ENCODE measurements at regions not wholly inside any gene's neighbourhood (a gene's known extent, or its start where the extent isn't known, plus 50 kb on each side); places are given as distances from the start of the nearest gene placed in this dataset.

DNA sequence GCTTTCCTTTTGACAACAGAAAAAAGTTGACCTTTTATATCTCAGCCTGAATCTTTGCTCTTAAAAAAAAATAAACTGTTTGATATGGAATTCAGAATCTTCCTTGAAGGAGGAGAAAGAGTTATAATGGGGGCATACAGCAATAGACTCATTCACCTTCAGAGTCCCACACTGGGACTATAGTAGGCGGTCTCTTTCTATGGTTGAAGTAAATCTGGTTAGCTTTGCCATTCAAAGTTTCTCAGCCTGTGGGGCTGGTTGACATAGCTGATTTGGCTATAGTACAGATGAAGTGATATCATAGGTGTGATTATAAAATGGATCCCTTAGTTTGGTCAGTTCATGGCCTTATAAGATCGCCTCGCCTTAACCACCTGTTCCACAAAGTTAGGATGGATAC, 156.2 kb downstream of the SH2D1A start:
- no peak for DNase-seq (ENCODE audit: low read depth, low spot score)
- RAD21 ChIA-PET (ENCODE audit: low non-redundant PET in 1 of 2, low total read pairs in 2 of 2, uncharacterized antibody in 2 of 2, unreplicated experiment in 2 of 2) = no interaction called here
- H3K9ac ChIP-seq (ENCODE audit: low read length) = no peak overlapping the region
- no peaks in the 10 kb centered on the region for H3K79me2 ChIP-seq (ENCODE audit: insufficient read depth, low read length)
- H3K27ac ChIP-seq (ENCODE audit: low read depth, low read length) = no peak overlapping the region
- BruUV-seq (replicated peaks) = no TSS peak
- H3K4me1 ChIP-seq (ENCODE audit: control insufficient read depth in 1 of 2, insufficient read depth in 2 of 2, low read length in 2 of 2) = no peaks in the 10 kb centered on the region
- CTCF ChIA-PET = no interaction called here
- H3K9me3 ChIP-seq (ENCODE audit: control insufficient read depth in 1 of 2, insufficient read depth in 1 of 2, low read depth in 1 of 2, low read length in 2 of 2) = no peaks in the 10 kb centered on the region
- intact Hi-C loops (cut with micrococcal nuclease) = no loop called here
- TF ChIP-seq CBX3 (IDR thresholded peaks at IDR 0.05; ENCODE audit: low read depth) (no peak), SIN3A (IDR thresholded peaks at IDR 0.05; ENCODE audit: low read depth) (no peak)
- H3K27me3 ChIP-seq (ENCODE audit: insufficient read depth, low read length) = no peaks in the 10 kb centered on the region
- no peaks in the 10 kb centered on the region for H4K20me1 ChIP-seq (ENCODE audit: insufficient read depth)
- H3K36me3 ChIP-seq (ENCODE audit: control insufficient read depth in 1 of 2, insufficient read depth in 2 of 2, low read length in 2 of 2) = no peaks in the 10 kb centered on the region
- H2AFZ ChIP-seq (ENCODE audit: low read depth, low read length, poor library complexity, severe bottlenecking) = no peak overlapping the region
- H3K9me2 ChIP-seq (ENCODE audit: insufficient read depth) = no peaks in the 10 kb centered on the region
- no peak overlapping the region for H3K4me2 ChIP-seq (ENCODE audit: low read length)
- no peak for ATAC-seq
- POLR2A ChIA-PET = no interaction called here
- H3K4me3 ChIP-seq (replicated peaks in 1 of 2; ENCODE audit: low read depth in 1 of 2, low read length in 2 of 2) = no peak overlapping the region

DNA sequence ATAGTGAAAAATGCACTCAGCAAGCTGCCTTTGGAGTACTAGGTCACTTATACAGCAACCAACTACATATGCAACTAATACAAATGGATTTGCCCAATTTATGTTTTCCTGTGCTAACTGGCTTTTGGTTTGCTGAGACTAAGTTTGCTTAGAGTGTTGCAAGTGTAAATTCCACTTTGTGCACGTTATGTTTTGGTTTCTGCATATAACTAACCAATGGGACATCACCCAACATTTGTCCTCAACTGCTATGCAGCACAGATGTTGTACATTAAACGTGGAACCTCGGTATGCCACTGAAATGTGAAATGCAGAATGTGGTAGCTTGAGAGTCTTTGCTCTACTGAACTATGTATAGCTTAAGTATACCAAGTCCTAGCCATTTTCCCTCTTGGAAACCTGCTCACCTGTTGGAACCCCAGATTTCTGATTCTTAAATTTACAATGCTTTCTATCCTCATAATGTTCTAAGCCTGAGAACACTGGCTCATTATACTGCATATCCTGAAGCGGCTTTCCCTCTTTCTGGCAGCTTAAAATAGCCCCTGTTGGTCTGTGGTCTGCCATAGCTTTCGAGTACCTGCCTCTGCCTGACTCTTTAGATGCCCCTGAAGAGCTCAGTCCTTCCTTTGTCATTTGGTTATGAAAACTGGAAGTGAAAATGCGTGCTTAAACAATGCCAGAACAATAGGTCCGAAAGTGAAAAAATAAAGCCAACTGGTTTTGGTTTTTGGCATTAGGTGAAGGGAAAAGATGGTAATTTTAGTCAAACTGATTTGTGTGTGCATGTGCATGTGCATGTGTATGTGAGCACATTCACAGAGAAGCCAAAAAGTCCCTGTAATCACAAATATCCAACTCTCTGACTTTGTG, 158.0 kb downstream of the SH2D1A start:
- RAD21 ChIA-PET (ENCODE audit: low non-redundant PET in 1 of 2, low total read pairs in 2 of 2, uncharacterized antibody in 2 of 2, unreplicated experiment in 2 of 2) = no interaction called here
- no peaks in the 10 kb centered on the region for H3K79me2 ChIP-seq (ENCODE audit: insufficient read depth, low read length)
- no peak overlapping the region for H3K4me3 ChIP-seq (replicated peaks in 1 of 2; ENCODE audit: low read depth in 1 of 2, low read length in 2 of 2)
- no peak for ATAC-seq
- TF ChIP-seq SIN3A (IDR thresholded peaks at IDR 0.05; ENCODE audit: low read depth) (no peak), CBX3 (IDR thresholded peaks at IDR 0.05; ENCODE audit: low read depth) (no peak), POLR2A (IDR thresholded peaks at IDR 0.05; ENCODE audit: borderline replicate concordance, extremely low read depth, insufficient read depth, insufficient read length) (no peak), TCF7L2 (IDR thresholded peaks at IDR 0.05; ENCODE audit: borderline replicate concordance, extremely low read depth, insufficient read depth, insufficient read length) (no peak), EZH2 (IDR thresholded peaks at IDR 0.05) (no peak), ZNF274 (IDR thresholded peaks at IDR 0.05; ENCODE audit: low read depth, low read length) (no peak)
- TF ChIP-seq, protein P1, sequence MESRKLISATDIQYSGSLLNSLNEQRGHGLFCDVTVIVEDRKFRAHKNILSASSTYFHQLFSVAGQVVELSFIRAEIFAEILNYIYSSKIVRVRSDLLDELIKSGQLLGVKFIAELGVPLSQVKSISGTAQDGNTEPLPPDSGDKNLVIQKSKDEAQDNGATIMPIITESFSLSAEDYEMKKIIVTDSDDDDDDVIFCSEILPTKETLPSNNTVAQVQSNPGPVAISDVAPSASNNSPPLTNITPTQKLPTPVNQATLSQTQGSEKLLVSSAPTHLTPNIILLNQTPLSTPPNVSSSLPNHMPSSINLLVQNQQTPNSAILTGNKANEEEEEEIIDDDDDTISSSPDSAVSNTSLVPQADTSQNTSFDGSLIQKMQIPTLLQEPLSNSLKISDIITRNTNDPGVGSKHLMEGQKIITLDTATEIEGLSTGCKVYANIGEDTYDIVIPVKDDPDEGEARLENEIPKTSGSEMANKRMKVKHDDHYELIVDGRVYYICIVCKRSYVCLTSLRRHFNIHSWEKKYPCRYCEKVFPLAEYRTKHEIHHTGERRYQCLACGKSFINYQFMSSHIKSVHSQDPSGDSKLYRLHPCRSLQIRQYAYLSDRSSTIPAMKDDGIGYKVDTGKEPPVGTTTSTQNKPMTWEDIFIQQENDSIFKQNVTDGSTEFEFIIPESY (IDR thresholded peaks at IDR 0.05; ENCODE audit: extremely low read depth, insufficient replicate concordance, low read length) = no peak
- TF ChIP-seq, protein P2, sequence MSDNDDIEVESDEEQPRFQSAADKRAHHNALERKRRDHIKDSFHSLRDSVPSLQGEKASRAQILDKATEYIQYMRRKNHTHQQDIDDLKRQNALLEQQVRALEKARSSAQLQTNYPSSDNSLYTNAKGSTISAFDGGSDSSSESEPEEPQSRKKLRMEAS (IDR thresholded peaks at IDR 0.05) = no peak
- H3K9ac ChIP-seq (ENCODE audit: low read length) = no peak overlapping the region
- H3K9me2 ChIP-seq (ENCODE audit: insufficient read depth) = no peaks in the 10 kb centered on the region
- no peaks in the 10 kb centered on the region for H3K27me3 ChIP-seq (ENCODE audit: insufficient read depth, low read length)
- intact Hi-C loops (cut with micrococcal nuclease) = no loop called here
- H3K36me3 ChIP-seq (ENCODE audit: control insufficient read depth in 1 of 2, insufficient read depth in 2 of 2, low read length in 2 of 2) = no peaks in the 10 kb centered on the region
- no peak overlapping the region for H3K4me2 ChIP-seq (ENCODE audit: low read length)
- BruUV-seq (replicated peaks) = no TSS peak
- H4K20me1 ChIP-seq (ENCODE audit: insufficient read depth) = no peaks in the 10 kb centered on the region
- DNase-seq (ENCODE audit: low read depth, low spot score) = no peak
- POLR2A ChIA-PET = no interaction called here
- no peak overlapping the region for H2AFZ ChIP-seq (ENCODE audit: low read depth, low read length, poor library complexity, severe bottlenecking)
- H3K27ac ChIP-seq (ENCODE audit: low read depth, low read length) = no peak overlapping the region
- H3K9me3 ChIP-seq (ENCODE audit: control insufficient read depth in 1 of 2, insufficient read depth in 1 of 2, low read depth in 1 of 2, low read length in 2 of 2) = no peaks in the 10 kb centered on the region
- H3K4me1 ChIP-seq (ENCODE audit: control insufficient read depth in 1 of 2, insufficient read depth in 2 of 2, low read length in 2 of 2) = no peaks in the 10 kb centered on the region
- CTCF ChIA-PET = no interaction called here

All from HCT116 (cell line).